GM19455 (cell line): ENCODE measurements at regions not wholly inside any gene's neighbourhood (a gene's known extent, or its start where the extent isn't known, plus 50 kb on each side); places are given as distances from the start of the nearest gene placed in this dataset.

ENCODE experiments used
- ATAC-seq: cut with Tn5 transposase; IDR thresholded peaks from one replicate; pipeline ENCODE4 v1.9.1; 2021; ENCODE audit not compliant: unreplicated experiment

GRCh38 chr20:48066851-48067250, 281.6 kb upstream of the SULF2 start:
- ATAC-seq: no peak

- no peak for ATAC-seq
These were observed 281.0 kb upstream of the SULF2 start for GRCh38 chr20:48066246-48066645.

- ATAC-seq: no peak
These were observed 280.6 kb upstream of the SULF2 start for GRCh38 chr20:48065833-48066232.

GRCh38 chr20:48064929-48065328, 279.6 kb upstream of the SULF2 start:
- ATAC-seq: no peak

- ATAC-seq: no peak
These were observed 275.8 kb upstream of the SULF2 start for GRCh38 chr20:48060841-48061720.

- no peak for ATAC-seq
These were observed 273.6 kb upstream of the SULF2 start for GRCh38 chr20:48058611-48059559.

- no peak for ATAC-seq
These were observed 272.5 kb upstream of the SULF2 start for GRCh38 chr20:48057739-48058138.

- no peak for ATAC-seq
These were observed 272.0 kb upstream of the SULF2 start for GRCh38 chr20:48057251-48057650.

GRCh38 chr20:48056218-48056617, 270.9 kb upstream of the SULF2 start:
- ATAC-seq: no peak

GRCh38 chr20:48054051-48054450, 268.8 kb upstream of the SULF2 start:
- no peak for ATAC-seq

GRCh38 chr20:48052475-48052835, 267.2 kb upstream of the SULF2 start:
- no peak for ATAC-seq

GRCh38 chr20:48051794-48052474, 266.7 kb upstream of the SULF2 start:
- ATAC-seq: no peak

- ATAC-seq: no peak
These were observed 264.4 kb upstream of the SULF2 start for GRCh38 chr20:48049641-48050040.

- ATAC-seq: no peak
These were observed 263.9 kb upstream of the SULF2 start for GRCh38 chr20:48049171-48049570.

GRCh38 chr20:48047447-48047846, 262.2 kb upstream of the SULF2 start:
- ATAC-seq: no peak

GRCh38 chr20:48042628-48043027, 257.3 kb upstream of the SULF2 start:
- ATAC-seq: no peak

GRCh38 chr20:48041078-48041780, 255.9 kb upstream of the SULF2 start:
- no peak for ATAC-seq

- ATAC-seq: no peak
These were observed 255.2 kb upstream of the SULF2 start for GRCh38 chr20:48040491-48040890.

GRCh38 chr20:48040051-48040450, 254.8 kb upstream of the SULF2 start:
- no peak for ATAC-seq

- ATAC-seq: no peak
These were observed 254.2 kb upstream of the SULF2 start for GRCh38 chr20:48039514-48039913.

- ATAC-seq: no peak
These were observed 253.4 kb upstream of the SULF2 start for GRCh38 chr20:48038713-48039112.
